SK-N-SH (cell line): ENCODE measurements at regions not wholly inside any gene's neighbourhood (a gene's known extent, or its start where the extent isn't known, plus 50 kb on each side); places are given as distances from the start of the nearest gene placed in this dataset.

ENCODE experiments used
- CTCF ChIA-PET: fragments of 300-600, 350-600 bp; formaldehyde crosslinking; extraction: SDS; loops from one replicate; lab custom pipeline; 2021; lab: Yijun Ruan, JAX
- POLR2A ChIA-PET: fragments of 350-600 bp; sonication (Branson Sonifier 250); formaldehyde crosslinking; extraction: SDS; loops from one replicate; lab custom pipeline; 2020; ENCODE audit warnings: antibody characterized with exemption, inconsistent platforms; lab: Yijun Ruan, JAX
- DNase-seq: peaks from one replicate; pipeline ENCODE4 v3.0.0; 2012
- H2AFZ ChIP-seq: fragments of 200-600 bp; sonication (generic); 2 replicates; pipeline ENCODE4 v1.8.1; 2016; ENCODE audit warnings: antibody characterized with exemption, mild to moderate bottlenecking, low read depth
- H3F3A ChIP-seq: fragments of 200-600 bp; sonication (generic); replicated peaks from 2 replicates; pipeline ENCODE3; 2016; ENCODE audit warnings: antibody characterized with exemption, mild to moderate bottlenecking; ENCODE audit not compliant: insufficient read depth
- H3K27ac ChIP-seq, 2 experiments: fragments of 200-500 bp in 1 of 2; fragments of 200-600 bp in 1 of 2; sonication (Bioruptor generic) in 1 of 2; sonication (generic), shearing (Covaris generic) in 1 of 2; 2 replicates each; pipeline versions ENCODE4 v1.5.1 to v1.6.1; 2014 to 2016; ENCODE audit warnings: low read depth in 2 of 2, inconsistent platforms in 1 of 2, low read length in 1 of 2, mild to moderate bottlenecking in 1 of 2, mixed read lengths in 1 of 2
- H3K27me3 ChIP-seq: fragments of 200-600 bp; sonication (generic), shearing (Covaris generic); 2 replicates; pipeline ENCODE4 v1.6.1; 2016; ENCODE audit warnings: mixed run types; ENCODE audit not compliant: insufficient read depth
- H3K36me3 ChIP-seq, 2 experiments: fragments of 200-500 bp in 1 of 2; fragments of 200-600 bp in 1 of 2; sonication (Bioruptor generic) in 1 of 2; sonication (generic) in 1 of 2; replicated peaks in 1 of 2; 2 replicates each; pipeline versions ENCODE3 to v1.5.1; 2014 to 2016; ENCODE audit warnings: low read length in 1 of 2, mild to moderate bottlenecking in 1 of 2; ENCODE audit not compliant: insufficient read depth in 2 of 2, control insufficient read depth in 1 of 2
- H3K4me1 ChIP-seq, 2 experiments: fragments of 200-500 bp in 1 of 2; fragments of 200-600 bp in 1 of 2; sonication (Bioruptor generic) in 1 of 2; sonication (generic), shearing (Covaris generic) in 1 of 2; 2 replicates each; pipeline versions ENCODE4 v1.5.1 to v1.6.1; 2014 to 2016; ENCODE audit warnings: low read depth in 1 of 2, low read length in 1 of 2, mixed run types in 1 of 2; ENCODE audit not compliant: insufficient read depth in 2 of 2, control insufficient read depth in 1 of 2
- H3K4me2 ChIP-seq: fragments of 200-600 bp; sonication (generic), shearing (Covaris generic); 2 replicates; pipeline ENCODE4 v1.6.1; 2017; ENCODE audit warnings: mixed run types
- H3K4me3 ChIP-seq, 2 experiments: fragments of 200-500 bp in 1 of 2; fragments of 200-600 bp in 1 of 2; sonication (Bioruptor generic) in 1 of 2; sonication (generic), shearing (Covaris generic) in 1 of 2; 2 replicates each; pipeline versions ENCODE4 v1.5.1 to v1.8.1; 2014 to 2016; ENCODE audit warnings: low read depth in 2 of 2, inconsistent platforms in 1 of 2, low read length in 1 of 2, mild to moderate bottlenecking in 1 of 2, mixed read lengths in 1 of 2, moderate library complexity in 1 of 2
- H3K79me2 ChIP-seq: fragments of 200-600 bp; sonication (generic); 2 replicates; pipeline ENCODE4 v1.8.1; 2017; ENCODE audit warnings: mild to moderate bottlenecking; ENCODE audit not compliant: insufficient read depth
- H3K9ac ChIP-seq: fragments of 200-600 bp; sonication (generic); 2 replicates; pipeline ENCODE4 v1.6.1; 2017; ENCODE audit warnings: mixed run types
- H3K9me2 ChIP-seq: fragments of 200-600 bp; sonication (generic); 2 replicates; pipeline ENCODE4 v1.6.1; 2017; ENCODE audit warnings: mixed run types
- H3K9me3 ChIP-seq: fragments of 200-600 bp; sonication (generic); 2 replicates; pipeline ENCODE4 v1.6.1; 2017; ENCODE audit warnings: mixed run types, mild to moderate bottlenecking, moderate library complexity
- H4K20me1 ChIP-seq: fragments of 200-600 bp; sonication (generic); 2 replicates; pipeline ENCODE4 v1.6.1; 2017; ENCODE audit warnings: mild to moderate bottlenecking, mixed run types; ENCODE audit not compliant: insufficient read depth
- JUND ChIP-seq: IDR thresholded peaks from 2 replicates; pipeline ENCODE4 v1.4.0; 2012
- NFIC ChIP-seq: IDR thresholded peaks from 2 replicates; pipeline ENCODE4 v1.4.0; 2012; ENCODE audit warnings: borderline replicate concordance
- RXRA ChIP-seq: IDR thresholded peaks from 2 replicates; pipeline ENCODE4 v1.4.0; 2012; ENCODE audit warnings: low read depth, mild to moderate bottlenecking, borderline replicate concordance
- TCF12 ChIP-seq: IDR thresholded peaks from 2 replicates; pipeline ENCODE4 v1.4.0; 2012
- WGBS: methylation state at CpG from one replicate; pipeline ENCODE4 v1.1.6; 2017; ENCODE audit warnings: low lambda C conversion rate; 5-methylcytosine and 5-hydroxymethylcytosine counted together
- TF ChIP-seq, protein P1 (sequence below): fragments of 200-600 bp; sonication (generic); IDR thresholded peaks from 2 replicates; pipeline ENCODE4 v1.6.1; 2017; ENCODE audit warnings: antibody characterized with exemption, mild to moderate bottlenecking, moderate library complexity
- TF ChIP-seq, protein P2 (sequence below): IDR thresholded peaks from 2 replicates; pipeline ENCODE4 v1.6.1; 2012; ENCODE audit warnings: mild to moderate bottlenecking, low read depth, low read length, moderate library complexity
- TF ChIP-seq, protein P3 (sequence below): fragments of 150-350 bp; IDR thresholded peaks from 2 replicates; pipeline ENCODE4 v1.6.1; 2016; ENCODE audit warnings: mild to moderate bottlenecking, low read depth, low read length
- TF ChIP-seq, protein P4 (sequence below): IDR thresholded peaks from 2 replicates; pipeline ENCODE4 v1.4.0; 2012; ENCODE audit warnings: low read depth, borderline replicate concordance
- TF ChIP-seq, protein P5 (sequence below): fragments of 150-350 bp; IDR thresholded peaks from 2 replicates; pipeline ENCODE4 v1.6.1; 2017; ENCODE audit warnings: antibody characterized with exemption, low read length, low read depth, borderline replicate concordance

DNA sequence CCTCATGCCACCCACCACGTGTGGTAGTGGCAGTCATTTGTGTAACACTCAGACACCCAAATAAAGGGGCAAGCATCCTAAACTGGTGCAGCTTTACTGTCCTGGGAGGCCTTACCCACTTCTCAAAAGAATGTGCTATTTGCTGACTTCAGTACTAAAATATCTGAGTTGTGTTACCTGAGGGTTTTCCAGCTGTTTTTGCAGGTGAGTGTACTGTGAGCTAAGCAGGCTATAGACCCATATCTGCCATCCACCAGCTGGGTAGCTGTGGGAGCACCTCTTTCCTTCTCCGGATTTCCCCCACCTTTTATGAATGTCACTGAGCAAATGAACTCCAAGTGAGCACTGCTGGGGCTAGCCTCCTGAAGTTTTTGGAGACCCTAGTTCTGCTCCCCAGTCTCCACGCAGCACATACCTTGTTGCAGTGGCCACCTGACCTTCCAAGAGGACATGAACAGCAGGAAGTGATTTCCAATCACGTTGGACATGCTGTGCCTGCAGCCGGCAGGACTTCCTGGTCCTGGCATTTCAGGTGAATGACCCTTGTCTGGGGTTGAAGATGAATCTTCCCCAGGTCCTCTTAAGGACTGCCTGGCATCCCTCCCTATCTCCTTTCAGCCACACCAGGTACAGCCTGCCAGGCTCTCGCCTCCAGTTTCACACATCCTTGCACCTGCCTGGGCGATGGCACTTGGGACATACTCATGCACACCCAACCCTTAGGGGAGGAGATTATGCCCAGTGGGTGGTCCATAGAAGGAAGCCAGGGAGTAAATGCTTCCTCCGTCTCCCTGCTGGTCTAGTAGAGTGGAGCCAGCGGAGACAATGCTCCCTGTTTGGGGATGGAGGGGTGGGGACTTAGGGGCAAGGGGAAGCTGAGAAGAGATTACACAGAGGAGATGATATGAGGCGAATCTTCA, 109.5 kb upstream of the SPATA13 start:
- H2AFZ ChIP-seq = no peak overlapping the region
- H3K9me3 ChIP-seq = no peaks in the 10 kb centered on the region
- no peaks in the 10 kb centered on the region for H3K79me2 ChIP-seq
- POLR2A ChIA-PET = no interaction called here
- DNase-seq = no peak
- WGBS = 81% methylated on average over 9 of the region's 10 CpGs
- no peaks in the 10 kb centered on the region for H3F3A ChIP-seq
- H3K4me2 ChIP-seq = peak overlapping the region; percentile 69
- no peak overlapping the region for H3K9ac ChIP-seq
- no peaks in the 10 kb centered on the region for H4K20me1 ChIP-seq
- H3K27ac ChIP-seq = peak overlapping the region; percentile 58 to 70; a peak in 3 of 4 replicates
- TF ChIP-seq, protein P1, sequence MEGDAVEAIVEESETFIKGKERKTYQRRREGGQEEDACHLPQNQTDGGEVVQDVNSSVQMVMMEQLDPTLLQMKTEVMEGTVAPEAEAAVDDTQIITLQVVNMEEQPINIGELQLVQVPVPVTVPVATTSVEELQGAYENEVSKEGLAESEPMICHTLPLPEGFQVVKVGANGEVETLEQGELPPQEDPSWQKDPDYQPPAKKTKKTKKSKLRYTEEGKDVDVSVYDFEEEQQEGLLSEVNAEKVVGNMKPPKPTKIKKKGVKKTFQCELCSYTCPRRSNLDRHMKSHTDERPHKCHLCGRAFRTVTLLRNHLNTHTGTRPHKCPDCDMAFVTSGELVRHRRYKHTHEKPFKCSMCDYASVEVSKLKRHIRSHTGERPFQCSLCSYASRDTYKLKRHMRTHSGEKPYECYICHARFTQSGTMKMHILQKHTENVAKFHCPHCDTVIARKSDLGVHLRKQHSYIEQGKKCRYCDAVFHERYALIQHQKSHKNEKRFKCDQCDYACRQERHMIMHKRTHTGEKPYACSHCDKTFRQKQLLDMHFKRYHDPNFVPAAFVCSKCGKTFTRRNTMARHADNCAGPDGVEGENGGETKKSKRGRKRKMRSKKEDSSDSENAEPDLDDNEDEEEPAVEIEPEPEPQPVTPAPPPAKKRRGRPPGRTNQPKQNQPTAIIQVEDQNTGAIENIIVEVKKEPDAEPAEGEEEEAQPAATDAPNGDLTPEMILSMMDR = no peak
- TF ChIP-seq RXRA = no peak
- TF ChIP-seq, protein P2, sequence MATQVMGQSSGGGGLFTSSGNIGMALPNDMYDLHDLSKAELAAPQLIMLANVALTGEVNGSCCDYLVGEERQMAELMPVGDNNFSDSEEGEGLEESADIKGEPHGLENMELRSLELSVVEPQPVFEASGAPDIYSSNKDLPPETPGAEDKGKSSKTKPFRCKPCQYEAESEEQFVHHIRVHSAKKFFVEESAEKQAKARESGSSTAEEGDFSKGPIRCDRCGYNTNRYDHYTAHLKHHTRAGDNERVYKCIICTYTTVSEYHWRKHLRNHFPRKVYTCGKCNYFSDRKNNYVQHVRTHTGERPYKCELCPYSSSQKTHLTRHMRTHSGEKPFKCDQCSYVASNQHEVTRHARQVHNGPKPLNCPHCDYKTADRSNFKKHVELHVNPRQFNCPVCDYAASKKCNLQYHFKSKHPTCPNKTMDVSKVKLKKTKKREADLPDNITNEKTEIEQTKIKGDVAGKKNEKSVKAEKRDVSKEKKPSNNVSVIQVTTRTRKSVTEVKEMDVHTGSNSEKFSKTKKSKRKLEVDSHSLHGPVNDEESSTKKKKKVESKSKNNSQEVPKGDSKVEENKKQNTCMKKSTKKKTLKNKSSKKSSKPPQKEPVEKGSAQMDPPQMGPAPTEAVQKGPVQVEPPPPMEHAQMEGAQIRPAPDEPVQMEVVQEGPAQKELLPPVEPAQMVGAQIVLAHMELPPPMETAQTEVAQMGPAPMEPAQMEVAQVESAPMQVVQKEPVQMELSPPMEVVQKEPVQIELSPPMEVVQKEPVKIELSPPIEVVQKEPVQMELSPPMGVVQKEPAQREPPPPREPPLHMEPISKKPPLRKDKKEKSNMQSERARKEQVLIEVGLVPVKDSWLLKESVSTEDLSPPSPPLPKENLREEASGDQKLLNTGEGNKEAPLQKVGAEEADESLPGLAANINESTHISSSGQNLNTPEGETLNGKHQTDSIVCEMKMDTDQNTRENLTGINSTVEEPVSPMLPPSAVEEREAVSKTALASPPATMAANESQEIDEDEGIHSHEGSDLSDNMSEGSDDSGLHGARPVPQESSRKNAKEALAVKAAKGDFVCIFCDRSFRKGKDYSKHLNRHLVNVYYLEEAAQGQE = no peak
- TF ChIP-seq JUND = no peak
- no peak for TF ChIP-seq TCF12
- TF ChIP-seq NFIC = no peak
- TF ChIP-seq, protein P3, sequence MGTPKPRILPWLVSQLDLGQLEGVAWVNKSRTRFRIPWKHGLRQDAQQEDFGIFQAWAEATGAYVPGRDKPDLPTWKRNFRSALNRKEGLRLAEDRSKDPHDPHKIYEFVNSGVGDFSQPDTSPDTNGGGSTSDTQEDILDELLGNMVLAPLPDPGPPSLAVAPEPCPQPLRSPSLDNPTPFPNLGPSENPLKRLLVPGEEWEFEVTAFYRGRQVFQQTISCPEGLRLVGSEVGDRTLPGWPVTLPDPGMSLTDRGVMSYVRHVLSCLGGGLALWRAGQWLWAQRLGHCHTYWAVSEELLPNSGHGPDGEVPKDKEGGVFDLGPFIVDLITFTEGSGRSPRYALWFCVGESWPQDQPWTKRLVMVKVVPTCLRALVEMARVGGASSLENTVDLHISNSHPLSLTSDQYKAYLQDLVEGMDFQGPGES = no peak
- TF ChIP-seq, protein P4, sequence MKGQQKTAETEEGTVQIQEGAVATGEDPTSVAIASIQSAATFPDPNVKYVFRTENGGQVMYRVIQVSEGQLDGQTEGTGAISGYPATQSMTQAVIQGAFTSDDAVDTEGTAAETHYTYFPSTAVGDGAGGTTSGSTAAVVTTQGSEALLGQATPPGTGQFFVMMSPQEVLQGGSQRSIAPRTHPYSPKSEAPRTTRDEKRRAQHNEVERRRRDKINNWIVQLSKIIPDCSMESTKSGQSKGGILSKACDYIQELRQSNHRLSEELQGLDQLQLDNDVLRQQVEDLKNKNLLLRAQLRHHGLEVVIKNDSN = no peak
- TF ChIP-seq, protein P5, sequence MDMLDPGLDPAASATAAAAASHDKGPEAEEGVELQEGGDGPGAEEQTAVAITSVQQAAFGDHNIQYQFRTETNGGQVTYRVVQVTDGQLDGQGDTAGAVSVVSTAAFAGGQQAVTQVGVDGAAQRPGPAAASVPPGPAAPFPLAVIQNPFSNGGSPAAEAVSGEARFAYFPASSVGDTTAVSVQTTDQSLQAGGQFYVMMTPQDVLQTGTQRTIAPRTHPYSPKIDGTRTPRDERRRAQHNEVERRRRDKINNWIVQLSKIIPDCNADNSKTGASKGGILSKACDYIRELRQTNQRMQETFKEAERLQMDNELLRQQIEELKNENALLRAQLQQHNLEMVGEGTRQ = no peak
- TF ChIP-seq, all 33 proteins: peak for 0
- H3K36me3 ChIP-seq = no peaks in the 10 kb centered on the region
- no peaks in the 10 kb centered on the region for H3K27me3 ChIP-seq
- no peaks in the 10 kb centered on the region for H3K9me2 ChIP-seq
- H3K4me3 ChIP-seq = 0 out of 4 replicates have a peak overlapping the region, but pooled peaks of 1 of the 2 experiments have one; percentile 36
- CTCF ChIA-PET = interaction anchor here (0.6 to 5.0 kb wide), 8 partner anchors 9 to 596 kb away, joined by 3 to 42 read pairs (median 5); no protein-coding TSS in a partner anchor
- peaks cover 5 to 15% of the 10 kb centered on the region in 2 experiments; a peak in 3 of 4 replicates for H3K4me1 ChIP-seq
